ENCODE measurements at regions not wholly inside any gene's neighbourhood (a gene's known extent, or its start where the extent isn't known, plus 50 kb on each side); places are given as distances from the start of the nearest gene placed in this dataset.

DNA sequence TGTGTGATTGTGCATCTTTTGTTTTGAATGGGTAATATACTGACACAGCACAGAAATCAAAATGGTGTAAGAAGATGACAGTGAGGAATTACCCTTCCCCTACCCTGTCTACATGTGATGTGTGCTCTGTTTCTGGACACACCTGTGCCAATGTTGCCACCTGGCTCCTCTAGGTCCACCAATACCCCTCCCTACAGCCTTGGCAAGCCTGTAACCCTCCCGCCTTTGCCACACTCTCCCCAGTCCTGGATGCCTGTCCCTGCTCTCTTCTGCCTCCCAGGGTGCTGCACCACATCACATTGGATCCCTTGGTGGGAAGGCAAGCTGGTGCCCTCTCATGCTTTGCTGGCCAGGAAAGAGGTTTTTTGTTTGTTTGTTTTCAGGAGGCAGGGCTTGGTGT, 289.5 kb upstream of the N4BP1 start:
- intact Hi-C loops (cut with DNase I), result no loop called here
- DNase-seq (no peak), ATAC-seq (no peak)
- Histone ChIP-seq H3K36me3 (no peaks in the 10 kb centered on the region), H3K27ac (no peak overlapping the region), H3K27me3 (ENCODE audit: low read depth) (no peaks in the 10 kb centered on the region), H3K4me1 (no peaks in the 10 kb centered on the region), H3K9me3 (no peaks in the 10 kb centered on the region), H3K4me3 (no peak overlapping the region)
- TF ChIP-seq, protein P1, sequence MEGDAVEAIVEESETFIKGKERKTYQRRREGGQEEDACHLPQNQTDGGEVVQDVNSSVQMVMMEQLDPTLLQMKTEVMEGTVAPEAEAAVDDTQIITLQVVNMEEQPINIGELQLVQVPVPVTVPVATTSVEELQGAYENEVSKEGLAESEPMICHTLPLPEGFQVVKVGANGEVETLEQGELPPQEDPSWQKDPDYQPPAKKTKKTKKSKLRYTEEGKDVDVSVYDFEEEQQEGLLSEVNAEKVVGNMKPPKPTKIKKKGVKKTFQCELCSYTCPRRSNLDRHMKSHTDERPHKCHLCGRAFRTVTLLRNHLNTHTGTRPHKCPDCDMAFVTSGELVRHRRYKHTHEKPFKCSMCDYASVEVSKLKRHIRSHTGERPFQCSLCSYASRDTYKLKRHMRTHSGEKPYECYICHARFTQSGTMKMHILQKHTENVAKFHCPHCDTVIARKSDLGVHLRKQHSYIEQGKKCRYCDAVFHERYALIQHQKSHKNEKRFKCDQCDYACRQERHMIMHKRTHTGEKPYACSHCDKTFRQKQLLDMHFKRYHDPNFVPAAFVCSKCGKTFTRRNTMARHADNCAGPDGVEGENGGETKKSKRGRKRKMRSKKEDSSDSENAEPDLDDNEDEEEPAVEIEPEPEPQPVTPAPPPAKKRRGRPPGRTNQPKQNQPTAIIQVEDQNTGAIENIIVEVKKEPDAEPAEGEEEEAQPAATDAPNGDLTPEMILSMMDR (IDR thresholded peaks at IDR 0.05), result no peak

DNA sequence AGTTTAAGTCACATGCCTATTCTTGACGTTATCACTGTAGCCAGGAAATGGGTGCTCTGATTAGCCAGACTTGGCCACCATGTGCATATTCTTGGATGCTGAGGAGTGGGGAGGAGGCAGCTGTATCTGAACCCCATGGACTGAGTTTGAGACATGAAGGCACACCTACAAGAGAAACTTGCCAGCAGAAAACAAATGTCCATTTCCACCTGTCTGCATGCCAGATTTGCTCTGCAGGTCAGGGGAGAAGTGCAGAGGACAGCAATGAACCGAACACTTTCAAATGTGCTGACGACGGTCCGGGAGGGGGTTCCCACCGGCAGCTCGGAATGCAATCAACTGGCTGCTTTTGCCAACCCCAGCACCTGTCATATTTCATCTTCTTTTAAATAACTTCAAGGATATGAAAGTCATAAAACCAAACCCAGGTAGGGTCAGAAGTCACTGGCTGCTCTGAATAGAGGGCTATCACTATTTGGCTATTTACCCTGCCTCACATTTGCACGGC, 287.8 kb upstream of the N4BP1 start:
- Histone ChIP-seq H3K4me1 (no peaks in the 10 kb centered on the region), H3K9me3 (no peaks in the 10 kb centered on the region), H3K27me3 (ENCODE audit: low read depth) (no peaks in the 10 kb centered on the region), H3K36me3 (no peaks in the 10 kb centered on the region), H3K4me3 (no peak overlapping the region), H3K27ac (no peak overlapping the region)
- ATAC-seq (no peak), DNase-seq (no peak)
- intact Hi-C loops (cut with DNase I), result no loop called here
- TF ChIP-seq, protein P1 (IDR thresholded peaks at IDR 0.05), result no peak

DNA sequence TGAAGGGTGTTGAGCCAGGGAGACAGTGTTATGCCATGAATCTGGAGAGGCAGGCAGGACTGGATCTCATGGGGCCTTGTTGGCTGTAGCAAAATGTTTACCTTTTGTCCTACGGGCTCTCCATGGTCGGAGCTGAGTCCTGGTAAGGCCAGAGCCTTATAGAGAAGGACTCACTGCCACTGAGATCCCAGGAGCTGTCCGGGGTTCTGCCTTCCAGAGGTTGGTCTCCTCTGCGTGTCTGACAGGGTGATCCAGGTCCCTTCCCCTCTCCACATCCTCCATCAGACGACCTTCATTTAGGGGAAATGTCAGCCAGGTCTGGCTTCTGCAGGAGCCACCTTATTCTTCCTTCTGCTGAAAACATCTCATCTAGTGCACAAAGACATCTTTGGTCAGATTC, 285.2 kb upstream of the N4BP1 start:
- H3K4me3 ChIP-seq, result no peak overlapping the region
- H3K27ac ChIP-seq, result no peak overlapping the region
- TF ChIP-seq, protein P1 (IDR thresholded peaks at IDR 0.05), result no peak
- no peaks in the 10 kb centered on the region for H3K4me1 ChIP-seq
- ATAC-seq, result no peak
- intact Hi-C loops (cut with DNase I), result no loop called here
- no peaks in the 10 kb centered on the region for H3K27me3 ChIP-seq (ENCODE audit: low read depth)
- no peak for DNase-seq
- no peaks in the 10 kb centered on the region for H3K36me3 ChIP-seq
- no peaks in the 10 kb centered on the region for H3K9me3 ChIP-seq

DNA sequence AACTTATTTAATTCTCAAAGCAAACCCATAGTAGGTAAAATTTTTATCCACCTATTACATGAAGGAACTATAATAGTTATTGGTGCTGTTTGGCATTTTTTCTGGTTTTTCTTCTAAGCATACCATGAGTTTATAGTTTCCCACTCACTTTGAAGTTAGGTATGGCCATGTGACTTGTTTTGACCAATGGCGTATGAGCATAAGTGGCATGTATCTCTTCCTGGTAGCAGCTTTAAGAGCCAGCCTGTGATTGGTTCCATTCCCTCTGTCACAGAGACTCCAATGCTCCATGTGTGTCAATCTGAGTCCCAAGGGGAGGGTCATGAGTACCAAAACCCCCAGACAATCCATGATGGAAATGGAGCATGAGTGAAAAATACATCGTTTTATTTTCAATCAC, 282.9 kb upstream of the N4BP1 start:
- intact Hi-C loops (cut with DNase I), result no loop called here

DNA sequence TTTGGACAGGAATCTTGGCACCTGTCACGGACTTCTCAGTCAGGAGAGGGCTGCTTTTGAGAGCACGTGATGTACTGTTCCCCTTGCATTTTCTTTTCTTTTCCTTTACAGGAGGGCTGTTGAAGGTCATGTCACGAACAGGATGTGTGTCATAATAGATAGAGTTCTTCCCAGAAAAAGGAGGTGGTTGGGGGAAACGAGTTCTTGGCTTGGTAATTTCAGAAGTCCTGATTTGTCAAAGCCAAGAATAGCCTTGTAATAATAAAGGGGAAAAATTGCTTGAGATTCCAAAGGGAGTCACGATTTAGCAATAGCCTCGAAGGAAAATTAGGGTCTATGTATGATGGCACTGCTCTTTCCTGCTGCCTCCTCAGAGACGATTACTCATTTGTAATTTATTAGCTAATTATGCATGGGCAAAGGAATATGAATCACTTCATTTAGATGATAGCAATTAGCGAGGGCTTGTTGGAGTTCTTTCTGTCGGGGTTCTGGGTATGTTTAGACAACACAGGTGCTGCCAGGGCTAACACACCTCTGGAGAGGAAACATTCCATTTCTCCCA, 277.7 kb upstream of the N4BP1 start:
- Histone ChIP-seq H3K36me3 (no peaks in the 10 kb centered on the region), H3K9me3 (no peaks in the 10 kb centered on the region), H3K4me3 (no peak overlapping the region), H3K4me1 (no peaks in the 10 kb centered on the region), H3K27ac (no peak overlapping the region), H3K27me3 (ENCODE audit: low read depth) (no peaks in the 10 kb centered on the region)
- DNase-seq (no peak), ATAC-seq (no peak)
- intact Hi-C loops (cut with DNase I), result no loop called here
- TF ChIP-seq, protein P1 (IDR thresholded peaks at IDR 0.05), result no peak

More for the DNA sequence above, 282.9 kb upstream of the N4BP1 start:
- H3K36me3 ChIP-seq, result no peaks in the 10 kb centered on the region
- no peak for DNase-seq
- no peaks in the 10 kb centered on the region for H3K9me3 ChIP-seq
- no peak for ATAC-seq
- H3K4me1 ChIP-seq, result no peaks in the 10 kb centered on the region
- no peaks in the 10 kb centered on the region for H3K27me3 ChIP-seq (ENCODE audit: low read depth)
- TF ChIP-seq, protein P1 (IDR thresholded peaks at IDR 0.05), result no peak
- no peak overlapping the region for H3K4me3 ChIP-seq
- no peak overlapping the region for H3K27ac ChIP-seq
